Type B pancreatic cell (in vitro differentiated cells): ENCODE measurements at regions not wholly inside any gene's neighbourhood (a gene's known extent, or its start where the extent isn't known, plus 50 kb on each side); places are given as distances from the start of the nearest gene placed in this dataset.

Source experiments
- DNase-seq: peaks from one replicate; pipeline ENCODE4 v3.0.0; 2021; ENCODE audit warnings: mixed read lengths; ENCODE audit not compliant: unreplicated experiment; ENCODE audit errors: extremely low spot score
- H3K27ac Mint-ChIP-seq: 2 replicates; pipeline ENCODE4 v1.8.0; 2021; ENCODE audit warnings: mild to moderate bottlenecking, mixed read lengths
- H3K27me3 Mint-ChIP-seq: 2 replicates; pipeline ENCODE4 v1.8.0; 2021; ENCODE audit warnings: mixed read lengths
- H3K36me3 Mint-ChIP-seq: 2 replicates; pipeline ENCODE4 v1.8.0; 2021; ENCODE audit warnings: mixed read lengths
- H3K4me1 Mint-ChIP-seq: one replicate; pipeline ENCODE4 v1.8.0; 2021; ENCODE audit warnings: mixed read lengths; ENCODE audit not compliant: unreplicated experiment
- H3K4me3 Mint-ChIP-seq: 2 replicates; pipeline ENCODE4 v1.8.0; 2021; ENCODE audit warnings: mild to moderate bottlenecking, mixed read lengths
- H3K9me3 Mint-ChIP-seq: 2 replicates; pipeline ENCODE4 v1.8.0; 2021; ENCODE audit warnings: mixed read lengths
- TF ChIP-seq, protein P1 (sequence below): fragments of 200-600 bp; sonication (generic); conservative IDR thresholded peaks from 2 replicates; pipeline ENCODE4 v1.5.0; 2021; ENCODE audit warnings: antibody characterized with exemption, mild to moderate bottlenecking

DNA sequence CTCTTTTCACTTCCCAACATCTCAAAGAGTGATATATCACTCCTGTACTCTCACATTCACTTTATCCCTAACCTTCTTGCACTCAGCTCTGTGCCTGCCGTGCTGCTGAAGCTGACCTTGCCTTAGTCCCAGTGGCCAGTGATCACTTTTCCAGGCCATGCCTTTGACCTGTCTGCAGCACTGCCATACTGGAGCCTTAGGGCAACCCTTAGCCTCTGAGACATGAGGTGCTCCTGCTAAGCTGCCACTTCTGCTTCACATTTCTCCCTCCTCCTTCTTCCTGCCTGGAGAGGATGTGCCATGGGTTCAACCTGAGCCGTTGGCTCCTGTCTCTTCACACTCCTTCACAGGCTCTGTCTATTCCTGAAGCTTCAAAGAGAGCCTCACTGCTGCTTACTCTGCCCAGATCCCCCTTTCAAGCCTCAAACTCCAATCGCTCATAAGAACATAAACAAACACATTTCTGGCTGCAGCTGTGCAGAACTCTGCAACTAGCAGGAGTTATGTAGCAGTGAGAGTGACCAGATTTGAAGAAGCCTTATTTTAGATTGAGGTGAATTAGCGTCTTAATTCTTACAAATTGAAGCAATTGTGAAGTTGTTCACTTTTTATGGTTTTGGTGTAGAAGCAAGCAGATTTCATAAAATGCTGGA, 716.2 kb upstream of the FANCL start:
- Mint-ChIP-seq H3K4me3 (no peak overlapping the region), H3K27me3 (no peaks in the 10 kb centered on the region), H3K4me1 (peaks cover 37% of the 10 kb centered on the region), H3K27ac (no peak overlapping the region), H3K9me3 (no peaks in the 10 kb centered on the region), H3K36me3 (no peaks in the 10 kb centered on the region)
- DNase-seq, result no peak
- TF ChIP-seq, protein P1, sequence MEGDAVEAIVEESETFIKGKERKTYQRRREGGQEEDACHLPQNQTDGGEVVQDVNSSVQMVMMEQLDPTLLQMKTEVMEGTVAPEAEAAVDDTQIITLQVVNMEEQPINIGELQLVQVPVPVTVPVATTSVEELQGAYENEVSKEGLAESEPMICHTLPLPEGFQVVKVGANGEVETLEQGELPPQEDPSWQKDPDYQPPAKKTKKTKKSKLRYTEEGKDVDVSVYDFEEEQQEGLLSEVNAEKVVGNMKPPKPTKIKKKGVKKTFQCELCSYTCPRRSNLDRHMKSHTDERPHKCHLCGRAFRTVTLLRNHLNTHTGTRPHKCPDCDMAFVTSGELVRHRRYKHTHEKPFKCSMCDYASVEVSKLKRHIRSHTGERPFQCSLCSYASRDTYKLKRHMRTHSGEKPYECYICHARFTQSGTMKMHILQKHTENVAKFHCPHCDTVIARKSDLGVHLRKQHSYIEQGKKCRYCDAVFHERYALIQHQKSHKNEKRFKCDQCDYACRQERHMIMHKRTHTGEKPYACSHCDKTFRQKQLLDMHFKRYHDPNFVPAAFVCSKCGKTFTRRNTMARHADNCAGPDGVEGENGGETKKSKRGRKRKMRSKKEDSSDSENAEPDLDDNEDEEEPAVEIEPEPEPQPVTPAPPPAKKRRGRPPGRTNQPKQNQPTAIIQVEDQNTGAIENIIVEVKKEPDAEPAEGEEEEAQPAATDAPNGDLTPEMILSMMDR, result no peak

DNA sequence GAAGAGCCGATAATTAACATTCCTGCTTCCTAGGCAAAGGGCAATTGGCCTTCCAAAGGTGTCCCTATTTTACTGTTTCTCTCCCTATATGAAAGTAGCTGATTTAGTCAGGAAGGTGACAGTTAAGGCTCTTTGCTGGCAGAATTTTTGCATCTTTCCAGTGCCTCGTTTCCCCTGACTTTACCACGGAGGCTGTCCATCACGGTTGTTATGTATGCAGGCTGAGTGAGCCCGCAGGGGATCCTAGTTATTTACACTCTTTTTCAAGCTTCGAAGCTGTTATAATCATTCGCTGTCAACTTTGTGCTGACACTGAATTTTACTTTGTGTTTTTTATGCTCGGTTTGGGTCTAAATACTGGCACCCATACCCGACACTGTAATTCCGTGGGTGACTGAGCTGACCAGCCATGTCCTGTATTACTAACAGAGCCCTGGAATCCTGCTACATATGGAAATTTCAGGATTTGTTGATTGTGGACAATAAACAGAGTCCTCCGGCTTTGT, 713.8 kb upstream of the FANCL start:
- Mint-ChIP-seq H3K4me3 (peak overlapping the region; percentile 62), H3K9me3 (no peaks in the 10 kb centered on the region), H3K27ac (no peak overlapping the region)

DNA sequence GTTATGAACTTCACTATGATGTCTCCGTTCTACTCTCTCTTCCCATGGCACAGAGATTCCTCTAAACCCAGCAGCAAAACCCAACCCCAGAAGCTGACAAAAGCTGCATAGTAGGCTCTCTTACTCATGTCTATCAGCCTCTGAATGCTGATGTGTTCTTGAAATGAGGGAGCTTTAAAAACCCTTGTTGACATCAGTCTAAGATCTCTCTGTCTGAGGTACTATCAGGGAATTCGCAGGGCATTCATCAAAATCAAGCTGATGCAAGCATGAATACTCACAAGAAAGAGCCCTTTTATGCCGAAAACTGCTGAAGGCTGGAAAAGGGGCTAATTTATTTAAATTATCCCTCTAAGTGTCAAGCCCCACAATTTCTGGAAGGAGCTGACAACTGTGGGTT, 710.6 kb upstream of the FANCL start:
- no peak for DNase-seq
- H3K4me1 Mint-ChIP-seq, result peaks cover 27% of the 10 kb centered on the region
- TF ChIP-seq, protein P1, result no peak

More for the DNA sequence above, 713.8 kb upstream of the FANCL start:
- TF ChIP-seq, protein P1, result no peak
- Mint-ChIP-seq H3K27me3 (no peaks in the 10 kb centered on the region), H3K36me3 (no peaks in the 10 kb centered on the region), H3K4me1 (peaks cover 41% of the 10 kb centered on the region)
- DNase-seq, result no peak

DNA sequence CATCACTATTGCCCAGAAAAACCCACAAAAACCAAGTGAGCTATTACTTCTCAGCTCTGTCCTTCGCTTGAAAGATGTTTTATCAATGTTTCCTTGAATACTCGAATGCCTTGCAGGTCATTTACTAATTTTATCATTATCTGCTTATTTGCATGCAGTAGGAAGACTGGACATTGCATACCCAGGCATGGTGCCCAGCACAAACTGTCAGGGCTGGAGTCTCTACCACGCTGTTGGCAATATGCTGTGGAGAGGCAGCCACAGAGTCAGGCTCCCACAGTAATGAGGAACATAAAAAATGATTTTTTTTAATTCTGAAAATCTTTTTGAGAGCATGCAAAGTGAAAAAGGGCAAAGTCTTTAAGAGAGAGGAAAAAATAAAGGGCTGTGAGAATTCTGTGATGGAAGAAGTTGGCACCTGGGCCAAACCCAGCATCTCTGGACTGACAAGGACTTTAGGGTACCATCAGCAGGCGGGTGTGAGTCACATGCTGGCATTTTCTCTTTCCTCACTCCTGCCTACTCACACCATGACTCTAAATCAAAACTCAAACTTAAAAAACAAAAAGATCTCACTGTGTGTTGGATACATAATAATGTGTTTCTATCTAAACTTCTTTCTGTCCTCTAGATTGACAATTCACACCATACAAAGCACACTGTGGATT, 709.8 kb upstream of the FANCL start:
- Mint-ChIP-seq H3K4me3 (no peak overlapping the region), H3K36me3 (no peaks in the 10 kb centered on the region), H3K27ac (no peak overlapping the region), H3K4me1 (peaks cover 27% of the 10 kb centered on the region), H3K9me3 (no peaks in the 10 kb centered on the region), H3K27me3 (no peaks in the 10 kb centered on the region)
- DNase-seq, result no peak
- TF ChIP-seq, protein P1, result no peak

More for the DNA sequence above, 710.6 kb upstream of the FANCL start:
- Mint-ChIP-seq H3K9me3 (no peaks in the 10 kb centered on the region), H3K36me3 (no peaks in the 10 kb centered on the region), H3K4me3 (no peak overlapping the region), H3K27ac (no peak overlapping the region), H3K27me3 (no peaks in the 10 kb centered on the region)

DNA sequence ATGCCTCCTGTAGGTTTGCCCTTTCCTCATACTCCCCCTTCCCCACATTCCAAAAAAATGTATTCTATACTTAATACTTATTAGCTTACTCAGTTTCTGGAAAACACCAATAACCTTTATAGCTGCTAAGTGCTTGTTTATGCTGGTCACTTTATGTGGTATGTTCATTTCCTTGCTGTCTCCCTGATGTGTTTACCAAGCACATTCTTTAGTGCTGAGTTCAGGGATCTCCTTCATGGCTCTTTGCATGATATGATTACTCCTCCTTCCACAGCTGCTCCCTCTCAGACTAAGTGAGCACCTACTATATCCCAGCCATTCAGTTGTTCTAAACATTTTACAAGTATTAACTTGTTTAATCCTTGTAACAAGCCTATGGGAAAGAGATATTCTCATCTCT, 698.3 kb upstream of the FANCL start:
- Mint-ChIP-seq H3K9me3 (no peaks in the 10 kb centered on the region), H3K4me3 (no peak overlapping the region), H3K27me3 (no peaks in the 10 kb centered on the region), H3K27ac (no peak overlapping the region), H3K4me1 (no peaks in the 10 kb centered on the region), H3K36me3 (no peaks in the 10 kb centered on the region)
- DNase-seq, result no peak
- TF ChIP-seq, protein P1, result no peak
